ENCODE measurements at regions not wholly inside any gene's neighbourhood (a gene's known extent, or its start where the extent isn't known, plus 50 kb on each side); places are given as distances from the start of the nearest gene placed in this dataset.

DNA sequence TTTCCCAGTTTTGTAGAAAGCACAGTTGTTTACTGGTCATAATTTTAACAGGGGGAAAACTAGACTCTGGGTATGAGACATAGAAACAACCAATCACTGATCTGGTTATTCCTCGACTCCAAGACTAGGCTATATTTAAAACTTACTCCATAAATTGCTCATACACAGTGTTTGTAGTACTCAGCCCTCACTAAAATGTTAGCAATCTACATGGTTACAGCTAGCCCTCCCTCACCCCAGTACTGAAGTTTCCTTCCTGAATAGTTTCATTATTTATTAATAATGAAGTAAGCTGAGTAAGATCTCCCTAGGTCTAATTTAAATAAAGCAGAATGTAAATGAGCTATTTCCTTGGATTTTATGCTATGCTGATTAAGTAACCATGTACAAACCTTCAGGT, 275.1 kb downstream of the CDH20 start:
- H3K4me3 ChIP-seq (ENCODE audit: low read depth, low read length) = no peak overlapping the region
- ChIA-PET POLR2A (no interaction called here), CTCF (interaction anchor here (0.7 to 4.9 kb wide), 8 partner anchors 14 to 523 kb away, joined by 3 to 39 read pairs (median 3); no protein-coding TSS in a partner anchor)
- TF ChIP-seq, protein P1, sequence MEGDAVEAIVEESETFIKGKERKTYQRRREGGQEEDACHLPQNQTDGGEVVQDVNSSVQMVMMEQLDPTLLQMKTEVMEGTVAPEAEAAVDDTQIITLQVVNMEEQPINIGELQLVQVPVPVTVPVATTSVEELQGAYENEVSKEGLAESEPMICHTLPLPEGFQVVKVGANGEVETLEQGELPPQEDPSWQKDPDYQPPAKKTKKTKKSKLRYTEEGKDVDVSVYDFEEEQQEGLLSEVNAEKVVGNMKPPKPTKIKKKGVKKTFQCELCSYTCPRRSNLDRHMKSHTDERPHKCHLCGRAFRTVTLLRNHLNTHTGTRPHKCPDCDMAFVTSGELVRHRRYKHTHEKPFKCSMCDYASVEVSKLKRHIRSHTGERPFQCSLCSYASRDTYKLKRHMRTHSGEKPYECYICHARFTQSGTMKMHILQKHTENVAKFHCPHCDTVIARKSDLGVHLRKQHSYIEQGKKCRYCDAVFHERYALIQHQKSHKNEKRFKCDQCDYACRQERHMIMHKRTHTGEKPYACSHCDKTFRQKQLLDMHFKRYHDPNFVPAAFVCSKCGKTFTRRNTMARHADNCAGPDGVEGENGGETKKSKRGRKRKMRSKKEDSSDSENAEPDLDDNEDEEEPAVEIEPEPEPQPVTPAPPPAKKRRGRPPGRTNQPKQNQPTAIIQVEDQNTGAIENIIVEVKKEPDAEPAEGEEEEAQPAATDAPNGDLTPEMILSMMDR (IDR thresholded peaks at IDR 0.05; ENCODE audit: insufficient read depth, low read length, missing control alignments) = no peak
- no peak for DNase-seq (ENCODE audit: low read depth, low spot score)

DNA sequence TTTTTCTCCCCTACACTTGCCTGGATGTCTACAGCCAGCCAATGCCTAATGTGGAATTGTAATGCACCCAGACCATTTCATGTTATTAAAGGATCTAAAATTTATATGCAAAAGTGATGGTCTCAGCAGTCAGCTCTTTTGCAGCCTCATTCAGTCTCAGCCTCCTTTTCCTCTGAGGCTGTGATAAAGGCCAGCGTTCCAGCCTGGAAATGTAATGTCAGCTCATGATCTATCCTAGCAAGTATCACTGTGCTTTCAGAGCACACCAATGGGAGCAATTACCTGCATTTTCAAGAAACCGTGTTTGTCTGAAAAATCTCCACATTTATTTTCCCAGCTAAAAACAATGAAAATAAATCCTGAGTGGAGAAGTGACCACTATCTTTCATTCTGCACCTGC, 274.6 kb downstream of the CDH20 start:
- POLR2A ChIA-PET = no interaction called here
- CTCF ChIA-PET = interaction anchor here (0.9 to 4.9 kb wide), 6 partner anchors 9 to 523 kb away, joined by 3 to 39 read pairs (median 4); no protein-coding TSS in a partner anchor

DNA sequence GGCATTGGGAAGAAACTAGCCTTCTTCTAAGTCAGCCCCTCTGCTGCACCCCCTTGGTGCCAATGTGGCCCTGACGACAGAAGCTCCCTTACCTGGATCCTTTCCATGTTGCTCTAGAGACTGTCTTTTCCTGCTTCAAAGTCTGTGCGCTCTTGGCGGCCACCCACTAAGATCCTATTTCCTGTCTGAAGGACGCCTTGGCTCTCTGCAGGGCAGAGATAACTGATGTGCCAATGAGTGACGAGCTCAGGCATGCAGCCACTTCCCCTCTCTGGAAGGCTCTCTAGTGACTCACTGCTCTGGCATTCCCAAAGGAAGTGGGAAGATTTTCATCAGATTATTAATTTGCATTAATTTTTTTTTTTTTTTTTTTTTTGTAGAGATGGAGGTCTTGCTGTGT, 273.5 kb downstream of the CDH20 start:
- DNase-seq (ENCODE audit: low read depth, low spot score) = peak; percentile 71
- H3K4me3 ChIP-seq (ENCODE audit: low read depth, low read length) = peak overlapping the region; percentile 57
- ChIA-PET CTCF (interaction anchor here (0.9 to 4.9 kb wide), 6 partner anchors 10 to 30 kb away, joined by 3 to 39 read pairs (median 4); no protein-coding TSS in a partner anchor), POLR2A (interaction anchor here (1.1 to 1.5 kb wide), 2 partner anchors 38 to 345 kb away, joined by 3 to 4 read pairs; no protein-coding TSS in a partner anchor)
- TF ChIP-seq, protein P1 (IDR thresholded peaks at IDR 0.05; ENCODE audit: insufficient read depth, low read length, missing control alignments) = no peak

More for the DNA sequence above, 274.6 kb downstream of the CDH20 start:
- no peak overlapping the region for H3K4me3 ChIP-seq (ENCODE audit: low read depth, low read length)
- no peak for DNase-seq (ENCODE audit: low read depth, low spot score)
- TF ChIP-seq, protein P1 (IDR thresholded peaks at IDR 0.05; ENCODE audit: insufficient read depth, low read length, missing control alignments) = no peak

DNA sequence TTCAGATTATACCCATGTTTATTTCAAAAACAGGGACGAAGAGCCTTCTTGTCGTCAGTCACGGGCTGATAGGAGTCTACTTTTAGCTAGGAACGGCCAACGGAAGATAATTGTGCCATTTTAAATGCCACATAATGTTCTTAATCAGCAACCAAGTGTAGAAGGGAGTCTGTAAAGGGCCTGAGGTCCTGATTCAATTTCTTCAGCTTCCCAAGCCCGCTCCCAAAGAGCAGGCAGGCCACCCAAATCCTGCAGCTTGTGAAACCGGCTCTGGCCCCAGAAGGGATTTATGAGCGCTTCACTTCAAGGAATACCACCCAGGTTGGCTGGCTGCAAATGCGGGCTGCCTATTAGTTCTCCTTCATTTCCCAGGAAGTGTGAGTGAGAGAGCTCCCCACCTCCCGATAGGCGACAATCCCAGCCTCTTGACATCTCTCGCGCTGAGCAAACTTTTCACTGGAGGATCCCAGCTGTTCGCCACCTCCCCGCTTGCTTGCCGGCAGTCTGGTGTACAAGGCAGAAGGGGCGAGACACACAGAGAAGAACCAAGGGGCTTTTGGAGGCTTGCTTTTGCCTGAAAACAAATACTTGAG, 272.9 kb downstream of the CDH20 start:
- TF ChIP-seq, protein P1 (IDR thresholded peaks at IDR 0.05; ENCODE audit: insufficient read depth, low read length, missing control alignments) = no peak
- no peak for DNase-seq (ENCODE audit: low read depth, low spot score)
- ChIA-PET CTCF (interaction anchor here (0.9 to 4.9 kb wide), 5 partner anchors 16 to 30 kb away, joined by 3 to 39 read pairs (median 4); no protein-coding TSS in a partner anchor), POLR2A (interaction anchor here (0.7 to 1.5 kb wide), 3 partner anchors 37 to 522 kb away, joined by 3 to 4 read pairs (median 3); no protein-coding TSS in a partner anchor)
- peak overlapping the region; percentile 57 for H3K4me3 ChIP-seq (ENCODE audit: low read depth, low read length)

DNA sequence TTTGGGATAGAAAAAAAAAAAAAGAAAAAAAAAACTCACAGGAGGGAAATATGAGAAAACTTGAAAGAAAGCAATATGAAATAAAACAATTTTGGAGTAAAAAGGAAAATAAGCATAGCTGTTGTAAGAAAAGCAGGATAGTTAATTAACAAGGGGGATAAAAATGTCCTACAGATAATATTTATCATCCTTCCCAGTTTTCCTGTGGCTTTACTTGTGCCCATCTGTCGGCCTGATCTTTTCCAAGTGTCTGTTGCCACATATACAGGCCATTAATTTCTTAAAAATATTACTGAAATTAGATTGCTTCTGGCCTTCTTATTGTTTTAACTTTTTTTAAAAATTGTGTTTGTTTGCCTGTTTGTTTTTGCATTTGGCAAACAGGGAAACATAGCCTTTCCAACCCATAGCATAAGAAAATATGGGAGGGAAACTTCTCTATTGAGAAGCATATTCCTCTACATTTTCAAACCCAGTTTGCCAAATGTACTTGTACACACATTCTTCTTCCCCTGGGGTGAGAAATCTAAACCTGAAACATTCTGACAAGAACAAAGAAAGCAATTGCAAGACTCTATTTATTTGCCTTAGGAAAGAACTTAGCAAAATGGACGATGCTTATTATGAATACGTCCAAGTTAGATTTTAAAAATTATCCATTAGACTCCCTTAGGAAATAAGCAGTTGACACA, 272.3 kb downstream of the CDH20 start:
- H3K4me3 ChIP-seq (ENCODE audit: low read depth, low read length) = peak overlapping the region; percentile 57
- TF ChIP-seq, protein P1 (IDR thresholded peaks at IDR 0.05; ENCODE audit: insufficient read depth, low read length, missing control alignments) = no peak
- POLR2A ChIA-PET = interaction anchor here (0.7 to 1.5 kb wide), 3 partner anchors 36 to 522 kb away, joined by 3 to 4 read pairs (median 3); no protein-coding TSS in a partner anchor
- CTCF ChIA-PET = interaction anchor here (0.9 to 4.9 kb wide), 5 partner anchors 21 to 295 kb away, joined by 3 to 39 read pairs (median 4); no protein-coding TSS in a partner anchor
- DNase-seq (ENCODE audit: low read depth, low spot score) = no peak

All from AG04449 (cell line).